ENCODE measurements at regions not wholly inside any gene's neighbourhood (a gene's known extent, or its start where the extent isn't known, plus 50 kb on each side); places are given as distances from the start of the nearest gene placed in this dataset.

DNA sequence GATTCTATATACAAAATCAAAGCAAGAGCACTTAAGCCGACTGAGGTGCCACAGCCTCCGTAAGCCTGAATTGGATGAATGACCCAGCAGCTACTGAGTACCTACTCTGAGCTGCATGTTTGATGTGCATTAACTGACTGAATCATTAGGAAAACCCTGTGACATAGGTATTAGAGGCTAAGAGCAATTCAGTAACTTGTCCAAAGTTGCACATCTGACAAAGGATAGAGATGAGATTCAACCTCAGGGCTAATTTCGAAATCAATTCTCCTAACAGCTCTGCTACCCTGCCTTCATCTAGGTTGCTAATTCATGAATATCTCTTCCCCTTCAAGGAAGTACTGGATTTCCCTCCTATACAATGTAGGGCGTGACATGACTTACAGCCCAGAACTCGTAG, 89.1 kb upstream of the GLIS3 start:
- TF ChIP-seq CTCF (IDR thresholded peaks at IDR 0.05; ENCODE audit: low read length) (no peak), EZH2 (IDR thresholded peaks at IDR 0.05; ENCODE audit: borderline replicate concordance, low read length) (no peak)

Measured in OCI-LY1 (cell line).